Nephron progenitor cell (in vitro differentiated cells): ENCODE measurements at regions not wholly inside any gene's neighbourhood (a gene's known extent, or its start where the extent isn't known, plus 50 kb on each side); places are given as distances from the start of the nearest gene placed in this dataset.

Source experiments
- DNase-seq: peaks from one replicate; pipeline ENCODE4 v3.0.0; 2021
- H3K27ac Mint-ChIP-seq: 2 replicates; pipeline ENCODE4 v1.8.0; 2021; ENCODE audit warnings: mild to moderate bottlenecking, moderate library complexity, mixed read lengths
- H3K27me3 Mint-ChIP-seq: 2 replicates; pipeline ENCODE4 v1.8.0; 2021; ENCODE audit warnings: mild to moderate bottlenecking, low read depth, mixed read lengths; ENCODE audit not compliant: poor library complexity
- H3K36me3 Mint-ChIP-seq: 2 replicates; pipeline ENCODE4 v1.8.0; 2021; ENCODE audit warnings: low read depth, mixed read lengths
- H3K4me1 Mint-ChIP-seq: 2 replicates; pipeline ENCODE4 v1.8.0; 2021; ENCODE audit warnings: mixed read lengths
- H3K4me3 Mint-ChIP-seq: 2 replicates; pipeline ENCODE4 v1.8.0; 2021; ENCODE audit warnings: mild to moderate bottlenecking, moderate library complexity, mixed read lengths
- H3K9me3 Mint-ChIP-seq: 2 replicates; pipeline ENCODE4 v1.8.0; 2021; ENCODE audit warnings: mild to moderate bottlenecking, moderate library complexity, mixed read lengths
- CTCF ChIP-seq: fragments of 200-600 bp; sonication (generic); IDR thresholded peaks from 2 replicates; pipeline ENCODE4 v1.5.0; 2021; ENCODE audit warnings: antibody characterized with exemption

- no peak for DNase-seq
- TF ChIP-seq CTCF, result no peak
- Mint-ChIP-seq H3K27me3 (no peaks in the 10 kb centered on the region), H3K4me1 (peaks cover 64% of the 10 kb centered on the region), H3K9me3 (no peaks in the 10 kb centered on the region), H3K4me3 (no peak overlapping the region), H3K36me3 (no peaks in the 10 kb centered on the region), H3K27ac (no peak overlapping the region)
Observed at GRCh38 chr1:115183721-115184259, 94.5 kb upstream of the TSPAN2 start.

- no peak for TF ChIP-seq CTCF
- Mint-ChIP-seq H3K4me3 (no peak overlapping the region), H3K27ac (no peak overlapping the region), H3K36me3 (no peaks in the 10 kb centered on the region), H3K4me1 (peaks cover 67% of the 10 kb centered on the region), H3K9me3 (no peaks in the 10 kb centered on the region), H3K27me3 (no peaks in the 10 kb centered on the region)
- no peak for DNase-seq
Observed at GRCh38 chr1:115183158-115183557, 93.9 kb upstream of the TSPAN2 start.

- no peak for TF ChIP-seq CTCF
- Mint-ChIP-seq H3K9me3 (no peaks in the 10 kb centered on the region), H3K36me3 (no peaks in the 10 kb centered on the region), H3K27me3 (no peaks in the 10 kb centered on the region), H3K27ac (no peak overlapping the region), H3K4me1 (peaks cover 71% of the 10 kb centered on the region), H3K4me3 (no peak overlapping the region)
- no peak for DNase-seq
Observed at GRCh38 chr1:115182012-115182715, 92.9 kb upstream of the TSPAN2 start.

- no peaks in the 10 kb centered on the region for H3K27me3 Mint-ChIP-seq
- H3K4me3 Mint-ChIP-seq, result no peak overlapping the region
- H3K9me3 Mint-ChIP-seq, result no peaks in the 10 kb centered on the region
- no peaks in the 10 kb centered on the region for H3K36me3 Mint-ChIP-seq
- H3K4me1 Mint-ChIP-seq, result peaks cover 80% of the 10 kb centered on the region
- no peak overlapping the region for H3K27ac Mint-ChIP-seq
- DNase-seq, result no peak
- no peak for TF ChIP-seq CTCF
Observed at GRCh38 chr1:115181231-115181630, 91.9 kb upstream of the TSPAN2 start.

- Mint-ChIP-seq H3K4me1 (peaks cover 81% of the 10 kb centered on the region), H3K27me3 (no peaks in the 10 kb centered on the region), H3K27ac (peak overlapping the region; percentile 96), H3K9me3 (peaks cover 5% of the 10 kb centered on the region), H3K4me3 (no peak overlapping the region), H3K36me3 (peaks cover 5% of the 10 kb centered on the region)
- no peak for TF ChIP-seq CTCF
- no peak for DNase-seq
Observed at GRCh38 chr1:115179397-115180079, 90.2 kb upstream of the TSPAN2 start.
